Keratinocyte (primary cell): ENCODE measurements at regions not wholly inside any gene's neighbourhood (a gene's known extent, or its start where the extent isn't known, plus 50 kb on each side); places are given as distances from the start of the nearest gene placed in this dataset.
"Not testable (repeated sequence)": the region's sequence is repeated elsewhere in the genome, so short reads cannot be mapped to it uniquely, and the experiment has no call there.

Experiments
- DNase-seq: peaks from one replicate; pipeline ENCODE4 v3.0.0-alpha.2; 2011; ENCODE audit warnings: low read depth, missing footprints, low spot score
- FAIRE-seq: peaks from 2 replicates; lab custom pipeline; 2011; peaks lifted over from hg19 to GRCh38; lab: Jason Lieb, UNC
- H2AFZ ChIP-seq: 2 replicates; pipeline ENCODE4 v1.6.0; 2012; ENCODE audit warnings: low read length, control low read depth, inconsistent platforms; ENCODE audit not compliant: control insufficient read depth
- H3K27ac ChIP-seq: 2 replicates; pipeline ENCODE4 v1.5.1; 2011; ENCODE audit warnings: low read length; ENCODE audit not compliant: control insufficient read depth, insufficient read depth
- H3K27me3 ChIP-seq: 3 replicates; pipeline ENCODE4 v1.6.0; 2011; ENCODE audit warnings: low read length; ENCODE audit not compliant: control insufficient read depth, insufficient read depth; ENCODE audit errors: extremely low read depth
- H3K36me3 ChIP-seq, 2 experiments: 2 replicates in 1 of 2; 3 replicates in 1 of 2; pipeline ENCODE4 v1.5.1; 2011; ENCODE audit warnings: low read length in 2 of 2, mild to moderate bottlenecking in 1 of 2; ENCODE audit not compliant: control insufficient read depth in 2 of 2, insufficient read depth in 2 of 2; ENCODE audit errors: extremely low read depth in 1 of 2
- H3K4me1 ChIP-seq: 3 replicates; pipeline ENCODE4 v1.5.1; 2011; ENCODE audit warnings: low read length; ENCODE audit not compliant: control insufficient read depth, insufficient read depth; ENCODE audit errors: extremely low read depth
- H3K4me2 ChIP-seq: 3 replicates; pipeline ENCODE4 v1.6.0; 2011; ENCODE audit warnings: low read depth, low read length; ENCODE audit not compliant: control insufficient read depth, insufficient read depth; ENCODE audit errors: extremely low read depth
- H3K4me3 ChIP-seq, 3 experiments: fragments of 200-600 bp in 1 of 3; sonication (generic) in 1 of 3; 2 replicates in 2 of 3; 3 replicates in 1 of 3; pipeline ENCODE4 v1.5.1; 2011 to 2016; ENCODE audit warnings: low read length in 3 of 3, mild to moderate bottlenecking in 3 of 3, control low read depth in 2 of 3, inconsistent platforms in 1 of 3, low read depth in 1 of 3, mixed read lengths in 1 of 3, mixed run types in 1 of 3, moderate library complexity in 1 of 3; ENCODE audit not compliant: control insufficient read depth in 2 of 3, insufficient read depth in 2 of 3; ENCODE audit errors: extremely low read depth in 1 of 3
- H3K79me2 ChIP-seq: 2 replicates; pipeline ENCODE4 v1.6.0; 2012; ENCODE audit warnings: low read length; ENCODE audit not compliant: control insufficient read depth, insufficient read depth
- H3K9ac ChIP-seq: 3 replicates; pipeline ENCODE4 v1.6.0; 2011; ENCODE audit warnings: low read length; ENCODE audit not compliant: control insufficient read depth, insufficient read depth; ENCODE audit errors: extremely low read depth
- H3K9me1 ChIP-seq: 3 replicates; pipeline ENCODE4 v1.6.0; 2011; ENCODE audit warnings: low read length; ENCODE audit not compliant: control insufficient read depth, insufficient read depth; ENCODE audit errors: extremely low read depth
- H3K9me3 ChIP-seq: 2 replicates; pipeline ENCODE4 v1.5.1; 2012; ENCODE audit warnings: low read depth, low read length; ENCODE audit not compliant: control insufficient read depth
- H4K20me1 ChIP-seq: 3 replicates; pipeline ENCODE4 v1.6.0; 2011; ENCODE audit warnings: low read length; ENCODE audit not compliant: control insufficient read depth, insufficient read depth; ENCODE audit errors: extremely low read depth
- CTCF ChIP-seq, 3 experiments: IDR thresholded peaks in 1 of 3; conservative IDR thresholded peaks in 1 of 3; optimal IDR thresholded peaks in 1 of 3; 2 replicates in 2 of 3; 3 replicates in 1 of 3; pipeline versions ENCODE3 to v1.5.1; 2011; ENCODE audit warnings: low read length in 3 of 3, mild to moderate bottlenecking in 3 of 3, moderate library complexity in 2 of 3, control low read depth in 1 of 3, inconsistent platforms in 1 of 3; ENCODE audit not compliant: insufficient read depth in 2 of 3; ENCODE audit errors: extremely low read depth in 1 of 3
- EZH2 ChIP-seq: IDR thresholded peaks from one replicate; pipeline ENCODE4 v1.6.1; 2012; ENCODE audit warnings: inconsistent platforms, mild to moderate bottlenecking, low read length, moderate library complexity
- dilution Hi-C: fragments of 300-500 bp; cut with MboI; formaldehyde crosslinking; loops from one replicate; pipeline ENCODE4 v1.7.0; 2020; ENCODE audit warnings: low sequenced_read_pairs; ENCODE audit not compliant: extremely low pct_ligation_motif_present

DNA sequence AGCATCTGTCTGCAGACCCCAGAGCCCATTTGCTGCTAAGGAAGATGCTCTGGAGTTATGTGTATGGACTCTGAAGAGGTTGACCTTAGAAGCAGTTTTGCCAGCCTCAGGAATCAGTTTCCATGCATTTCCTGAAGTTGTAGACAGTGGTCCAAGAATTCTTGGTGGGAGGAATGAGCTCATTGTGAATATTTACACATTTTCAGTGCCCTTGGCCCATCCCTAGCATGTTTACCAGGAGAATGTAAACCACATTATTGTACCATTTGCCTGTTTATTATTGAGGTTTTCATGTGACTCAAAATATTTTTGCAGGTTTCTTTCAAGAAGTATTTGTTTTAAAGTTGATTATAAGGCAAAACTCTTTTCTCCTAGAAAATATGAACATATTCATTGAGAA, 93.8 kb downstream of the NXNL2 start:
- Histone ChIP-seq H3K27ac (no peak overlapping the region), H3K9ac (no peak overlapping the region), H3K4me3 (no peak overlapping the region), H3K79me2 (no peaks in the 10 kb centered on the region), H3K9me3 (no peaks in the 10 kb centered on the region), H3K4me1 (no peaks in the 10 kb centered on the region), H3K9me1 (no peaks in the 10 kb centered on the region), H3K4me2 (no peak overlapping the region), H3K36me3 (no peaks in the 10 kb centered on the region), H2AFZ (no peak overlapping the region), H3K27me3 (no peaks in the 10 kb centered on the region), H4K20me1 (no peaks in the 10 kb centered on the region)
- FAIRE-seq (no peak), DNase-seq (no peak)
- dilution Hi-C loops, result no loop called here
- TF ChIP-seq EZH2 (no peak), CTCF (optimal IDR thresholded peaks at IDR 0.05 in 1 of 3, IDR thresholded peaks at IDR 0.05 in 1 of 3, conservative IDR thresholded peaks at IDR 0.05 in 1 of 3; ENCODE audit: extremely low read depth in 1 of 3, insufficient read depth in 2 of 3, low read length in 3 of 3) (no peak)

DNA sequence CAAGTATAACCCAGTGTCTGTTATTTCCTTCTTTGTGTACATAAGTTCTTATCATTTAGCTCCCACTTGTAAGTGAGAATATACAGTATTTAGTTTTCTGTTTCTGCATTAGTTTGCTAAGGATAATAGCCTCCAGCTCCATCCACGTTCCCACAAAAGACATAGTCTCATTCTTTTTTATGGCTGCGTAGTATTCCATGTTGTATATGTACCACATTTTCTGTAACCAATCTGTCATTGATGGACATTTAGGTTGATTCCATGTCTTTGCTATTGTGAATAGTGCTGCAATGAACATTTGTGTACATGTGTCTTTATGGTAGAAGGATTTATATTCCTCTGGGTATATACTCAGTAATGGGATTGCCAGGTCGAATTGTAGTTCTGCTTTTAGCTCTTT, 95.6 kb downstream of the NXNL2 start:
- H3K9ac ChIP-seq, H3K4me2 ChIP-seq, H3K4me1 ChIP-seq, H3K36me3 ChIP-seq, H3K27me3 ChIP-seq, DNase-seq, H3K9me3 ChIP-seq, H4K20me1 ChIP-seq, FAIRE-seq, H3K9me1 ChIP-seq, H2AFZ ChIP-seq, H3K79me2 ChIP-seq, H3K27ac ChIP-seq, dilution Hi-C loops, H3K4me3 ChIP-seq: not testable (repeated sequence)

DNA sequence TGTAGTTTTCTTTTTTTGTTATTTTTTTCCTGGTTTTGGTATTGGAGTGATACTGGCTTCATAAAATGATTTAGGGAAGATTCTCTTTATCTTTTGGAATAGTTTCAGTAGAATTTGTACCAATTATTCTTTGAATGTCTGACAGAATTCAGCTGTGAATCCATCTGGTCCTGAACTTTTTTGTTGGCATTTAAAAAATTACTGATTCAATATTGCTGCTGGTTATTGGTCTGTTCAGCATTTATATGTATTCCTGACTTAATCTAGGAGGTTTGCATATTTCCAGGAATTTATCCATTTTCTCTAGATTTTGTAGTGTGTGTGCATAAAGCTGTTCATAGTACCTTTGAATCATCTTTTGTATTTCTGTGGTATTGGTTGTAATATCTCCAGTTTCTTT, 100.2 kb downstream of the NXNL2 start:
- dilution Hi-C loops, result no loop called here
- no peak overlapping the region for H3K4me2 ChIP-seq

More for the DNA sequence above, 100.2 kb downstream of the NXNL2 start:
- Histone ChIP-seq H3K4me3 (no peak overlapping the region), H3K9ac (no peak overlapping the region), H3K27me3 (no peaks in the 10 kb centered on the region), H4K20me1 (no peaks in the 10 kb centered on the region), H3K79me2 (no peaks in the 10 kb centered on the region), H3K27ac (no peak overlapping the region), H3K4me1 (no peaks in the 10 kb centered on the region), H3K9me3 (no peaks in the 10 kb centered on the region), H3K9me1 (no peaks in the 10 kb centered on the region), H2AFZ (no peak overlapping the region), H3K36me3 (no peaks in the 10 kb centered on the region)
- DNase-seq (no peak), FAIRE-seq (no peak)
- TF ChIP-seq EZH2, result no peak
- no peak for TF ChIP-seq CTCF (optimal IDR thresholded peaks at IDR 0.05 in 1 of 3, IDR thresholded peaks at IDR 0.05 in 1 of 3, conservative IDR thresholded peaks at IDR 0.05 in 1 of 3; ENCODE audit: extremely low read depth in 1 of 3, insufficient read depth in 2 of 3, low read length in 3 of 3)
